Right lobe of liver (tissue), 4 donors: ENCODE measurements at regions not wholly inside any gene's neighbourhood (a gene's known extent, or its start where the extent isn't known, plus 50 kb on each side); places are given as distances from the start of the nearest gene placed in this dataset.

Experiments used
- CTCF ChIP-seq, 4 donors: fragments of 200-600 bp in 3 of 4; fragments of 450-650 bp in 1 of 4; IDR thresholded peaks; one replicate each; pipeline versions ENCODE4 v1.5.1 to v1.8.0; 2016 to 2022; ENCODE audit warnings: antibody characterized with exemption in 4 of 4, mild to moderate bottlenecking in 2 of 4
- POLR2A ChIP-seq: fragments of 450-650 bp; IDR thresholded peaks from one replicate; pipeline ENCODE4 v1.6.1; 2017; ENCODE audit warnings: antibody characterized with exemption, mild to moderate bottlenecking
- donor health status: DM: no; HTN: no; CAD: no.
- donor health status: DM: no; HTN: no; CAD: no.
- donor health status: DM: no; HTN: yes; CAD: no.

DNA sequence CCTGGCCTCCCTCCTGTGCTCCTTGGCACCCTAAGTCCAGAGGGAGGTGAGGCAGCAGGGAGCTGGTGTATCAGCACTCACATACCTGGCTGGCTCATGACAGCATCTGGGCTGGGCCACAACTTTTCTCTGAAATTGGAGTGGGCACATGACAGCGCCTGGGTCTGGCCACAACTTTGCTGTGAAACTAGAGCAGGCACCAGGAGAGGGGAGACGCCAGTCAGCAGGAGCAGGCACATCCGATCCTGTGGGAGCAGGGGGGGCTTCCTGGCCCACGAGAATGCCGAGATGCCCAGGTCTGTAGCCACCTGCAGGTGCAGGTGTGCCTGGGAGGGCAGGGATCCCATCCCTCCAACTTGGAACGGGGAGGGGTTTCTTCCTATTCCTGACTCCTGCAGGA, 69.7 kb upstream of the PPP3CA start:
- no peak for TF ChIP-seq CTCF (IDR thresholded peaks at IDR 0.05)
- TF ChIP-seq POLR2A = no peak
